HG03060 (cell line): ENCODE measurements at regions not wholly inside any gene's neighbourhood (a gene's known extent, or its start where the extent isn't known, plus 50 kb on each side); places are given as distances from the start of the nearest gene placed in this dataset.
A peak's percentile ranks its signal among the peaks of the same experiment; 100 is the strongest.

Experiments used
- ATAC-seq: cut with Tn5 transposase; IDR thresholded peaks from one replicate; pipeline ENCODE4 v1.9.1; 2021; ENCODE audit warnings: low read depth, moderate number of reproducible peaks; ENCODE audit not compliant: unreplicated experiment

GRCh38 chr5:56342616-56343015, 109.5 kb upstream of the ANKRD55 start:
- no peak for ATAC-seq

GRCh38 chr5:56340196-56340980, 107.3 kb upstream of the ANKRD55 start:
- ATAC-seq = no peak

DNA sequence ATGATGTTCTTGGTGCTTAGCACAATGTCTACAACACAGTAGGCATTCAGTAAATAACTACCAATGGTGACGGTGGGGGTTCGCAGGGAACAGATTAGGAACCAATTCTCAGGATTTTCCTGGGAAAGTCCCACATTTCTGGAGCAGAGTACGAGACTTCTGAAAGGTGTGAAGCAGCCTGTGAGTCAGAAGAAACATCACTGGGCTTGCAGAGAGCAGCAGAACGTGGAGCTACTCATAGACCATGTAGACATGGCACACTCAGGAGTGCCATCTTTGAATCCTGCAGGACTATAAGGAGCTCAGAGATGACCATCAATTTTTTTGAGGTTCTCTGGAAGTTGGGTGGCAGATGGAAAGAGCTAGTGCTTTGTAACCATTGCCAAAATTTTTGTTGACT, 106.6 kb upstream of the ANKRD55 start:
- no peak for ATAC-seq

DNA sequence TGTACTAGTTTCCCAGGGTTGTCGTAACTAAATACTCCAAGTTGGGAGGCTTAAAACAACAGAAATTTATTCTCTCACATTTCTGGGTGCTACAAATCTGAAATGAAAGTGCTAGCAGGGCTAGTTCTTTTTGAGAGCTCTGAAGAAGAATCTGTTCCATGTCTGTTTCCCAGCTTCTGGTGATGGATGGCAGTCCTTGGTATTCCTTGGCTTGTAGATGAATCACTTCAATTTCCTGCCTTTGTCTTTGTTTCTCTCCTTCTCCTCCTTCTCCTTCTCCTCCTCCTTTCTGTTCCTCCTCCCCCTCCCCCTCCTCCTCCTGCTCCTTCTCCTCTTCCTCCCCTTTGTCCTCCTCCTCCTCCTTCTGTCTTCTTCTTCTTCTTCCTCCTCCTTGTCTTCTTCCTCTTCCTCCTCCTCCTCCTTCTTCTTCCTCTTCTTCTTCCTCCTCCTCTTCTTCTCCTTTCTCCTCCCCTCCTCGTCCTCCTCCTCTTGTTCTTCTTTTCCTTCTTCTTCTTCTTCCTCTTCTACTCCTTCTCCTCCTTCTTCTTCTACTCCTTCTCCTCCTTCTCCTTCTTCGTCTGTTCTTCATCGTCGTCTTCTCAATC, 104.7 kb upstream of the ANKRD55 start:
- no peak for ATAC-seq

- ATAC-seq = no peak
Measured at GRCh38 chr5:56335212-56335611, 102.1 kb upstream of the ANKRD55 start.

- no peak for ATAC-seq
Measured at GRCh38 chr5:56330806-56331205, 97.7 kb upstream of the ANKRD55 start.

- ATAC-seq = no peak
Measured at GRCh38 chr5:56330167-56330566, 97.0 kb upstream of the ANKRD55 start.

DNA sequence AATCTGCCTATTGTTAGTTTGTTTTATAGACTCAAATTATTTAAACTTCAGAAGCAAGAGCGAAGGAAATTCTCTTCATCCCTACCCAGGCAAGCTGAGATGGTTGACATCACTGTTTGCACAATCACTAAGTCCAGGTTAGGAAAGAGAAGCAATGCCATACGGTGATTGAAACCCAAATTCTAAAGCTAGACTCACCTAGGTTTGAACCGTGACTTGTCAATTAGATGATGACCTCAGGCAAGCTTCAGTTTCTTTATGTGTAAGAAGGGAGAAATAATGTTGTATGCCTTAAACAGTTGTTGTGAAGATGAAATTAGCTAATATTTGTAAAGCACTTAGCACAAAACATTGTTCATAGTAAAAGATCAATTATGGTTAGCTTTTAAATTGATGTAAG, 96.5 kb upstream of the ANKRD55 start:
- peak; percentile 61 for ATAC-seq

- ATAC-seq = no peak
Measured at GRCh38 chr5:56328753-56329560, 95.8 kb upstream of the ANKRD55 start.

- ATAC-seq = peak; percentile 37
Measured at GRCh38 chr5:56327809-56328208, 94.7 kb upstream of the ANKRD55 start.

DNA sequence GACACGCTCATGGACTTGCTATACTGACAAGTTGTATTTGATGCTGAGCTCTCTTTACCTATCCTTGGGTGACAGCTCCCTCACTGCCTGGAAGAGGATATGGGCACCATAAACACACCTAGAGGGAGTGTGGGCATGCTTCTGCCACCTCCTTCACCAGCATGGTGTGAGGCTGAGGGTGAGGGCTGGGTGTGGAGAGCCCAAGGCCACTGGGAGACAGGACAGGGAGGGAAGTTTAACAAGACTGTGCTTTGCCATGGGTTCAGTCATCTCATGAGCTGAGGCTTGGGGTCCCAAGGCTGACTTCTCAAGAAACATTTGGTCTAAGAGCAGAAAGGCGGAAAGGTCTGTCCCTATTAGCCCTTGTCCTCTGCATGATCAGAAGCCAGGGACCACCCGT, 93.6 kb upstream of the ANKRD55 start:
- ATAC-seq = no peak

GRCh38 chr5:56326116-56326515, 93.0 kb upstream of the ANKRD55 start:
- no peak for ATAC-seq

- no peak for ATAC-seq
Measured at GRCh38 chr5:56325039-56325438, 91.9 kb upstream of the ANKRD55 start.

GRCh38 chr5:56323505-56323904, 90.4 kb upstream of the ANKRD55 start:
- ATAC-seq = no peak

GRCh38 chr5:56322592-56322991, 89.5 kb upstream of the ANKRD55 start:
- ATAC-seq = no peak

GRCh38 chr5:56321236-56321881, 88.2 kb upstream of the ANKRD55 start:
- no peak for ATAC-seq

DNA sequence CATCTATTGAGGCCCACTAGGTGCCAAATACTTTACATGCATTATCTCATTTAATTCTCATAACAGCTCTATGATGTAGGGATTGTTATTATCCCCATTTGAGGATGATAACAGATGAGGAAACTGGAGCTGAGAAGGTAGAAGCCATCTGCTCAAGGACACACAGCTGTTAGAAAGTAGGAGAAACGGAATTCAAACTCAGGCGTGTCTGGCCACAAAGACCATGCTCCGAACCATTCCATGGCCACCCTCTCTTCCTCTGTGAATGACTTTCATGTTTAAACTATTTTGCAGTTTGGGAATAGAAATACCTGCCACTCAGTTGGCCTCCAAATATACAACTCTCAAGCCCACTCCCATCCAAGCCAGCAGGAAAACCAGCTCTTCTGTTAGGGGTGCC, 87.6 kb upstream of the ANKRD55 start:
- no peak for ATAC-seq

DNA sequence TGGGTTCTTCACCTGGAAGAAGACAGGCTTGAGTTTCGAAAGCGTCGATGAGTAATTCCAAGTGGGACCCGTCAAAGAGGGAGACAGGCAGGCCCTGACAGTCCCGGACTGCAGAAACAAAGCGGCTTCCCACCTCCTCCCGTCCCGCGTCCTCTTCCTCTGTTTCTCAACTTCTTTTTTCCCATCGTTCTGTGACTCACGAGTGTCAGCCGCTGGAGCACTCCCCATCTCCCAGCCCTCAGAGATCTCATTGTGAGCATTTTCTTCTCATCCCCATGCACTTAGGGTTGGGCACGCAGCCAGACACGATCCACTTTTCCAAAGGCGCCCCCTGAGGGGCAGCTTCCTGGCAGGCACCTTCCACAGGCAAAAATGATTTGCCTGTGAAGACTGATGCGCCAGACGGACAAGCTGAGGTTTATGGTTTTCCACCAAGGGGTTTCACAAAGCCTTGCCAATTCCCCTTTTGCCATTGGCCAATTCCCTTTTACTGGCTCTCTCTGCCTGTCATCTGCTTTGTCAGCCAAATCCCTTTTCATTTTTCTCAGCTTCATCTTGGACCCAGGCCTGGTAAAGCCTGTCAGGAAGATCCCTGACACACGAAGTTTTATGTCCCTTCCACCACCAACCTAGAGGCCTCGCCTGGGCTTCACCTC, 86.5 kb upstream of the ANKRD55 start:
- ATAC-seq = no peak

DNA sequence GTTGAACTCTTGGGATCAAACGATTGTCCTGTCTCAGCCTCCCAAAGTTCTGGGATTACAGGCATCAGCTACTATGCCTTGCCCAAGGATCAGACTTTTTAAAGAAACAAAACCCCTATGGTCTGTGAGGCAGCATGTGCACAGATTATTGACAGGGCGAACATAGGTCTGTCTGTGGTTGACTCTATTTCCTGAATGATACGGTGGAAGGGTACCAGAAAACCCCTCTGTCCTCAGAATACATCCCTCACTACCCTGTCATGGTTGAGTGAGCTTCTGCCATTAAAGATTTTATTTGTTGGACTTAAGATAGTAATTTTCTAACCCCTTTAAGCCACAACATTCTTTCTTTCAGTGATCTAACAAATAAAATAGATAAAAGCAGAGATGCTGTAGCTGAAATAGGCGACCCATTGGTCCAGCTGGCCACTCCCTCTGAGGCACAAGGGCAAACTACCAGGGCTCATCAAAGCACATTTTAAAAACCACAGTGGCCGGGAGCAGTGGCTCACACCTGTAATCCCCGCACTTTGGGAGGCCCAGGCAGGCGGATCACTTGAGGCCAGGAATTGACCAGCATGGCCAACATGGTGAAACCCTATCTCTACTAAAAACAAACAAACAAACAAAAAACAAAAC, 84.9 kb upstream of the ANKRD55 start:
- ATAC-seq = no peak
